ENCODE measurements at regions not wholly inside any gene's neighbourhood (a gene's known extent, or its start where the extent isn't known, plus 50 kb on each side); places are given as distances from the start of the nearest gene placed in this dataset.

DNA sequence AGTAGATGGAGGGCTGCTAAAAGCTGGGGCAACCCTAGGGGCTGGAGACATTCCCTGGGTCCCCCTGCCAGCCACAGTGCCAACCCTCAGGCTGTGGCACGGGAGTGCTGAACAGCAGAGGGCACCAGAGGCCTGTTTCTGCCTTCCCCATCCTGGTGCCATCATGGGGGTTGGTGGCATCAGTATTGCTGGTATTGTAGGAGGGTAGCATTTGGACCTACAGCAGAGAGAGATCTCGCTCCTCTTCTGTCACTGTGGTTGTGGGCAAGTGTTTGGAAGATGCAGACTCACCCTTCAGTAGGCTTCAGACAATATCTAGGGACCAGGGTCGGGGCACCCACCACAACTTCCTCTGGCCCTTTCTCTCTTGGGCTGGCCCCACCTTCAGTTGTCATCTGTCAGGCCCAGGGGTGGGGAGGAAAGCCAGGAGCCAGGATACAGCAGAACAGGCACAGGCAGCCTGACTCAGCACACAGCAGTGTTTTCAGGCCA, 123.5 kb downstream of the RPLP1 start:
- peak overlapping the region; percentile 54 for H3K9ac ChIP-seq (ENCODE audit: low read depth, low read length, poor library complexity, severe bottlenecking)
- peak overlapping the region; percentile 34 for H3K4me3 ChIP-seq (ENCODE audit: low read length, poor library complexity, severe bottlenecking)
- H3K4me1 ChIP-seq (ENCODE audit: insufficient read depth, low read length, poor library complexity, severe bottlenecking), result peaks cover 46% of the 10 kb centered on the region
- no peaks in the 10 kb centered on the region for H3K9me2 ChIP-seq (replicated peaks; ENCODE audit: low read depth, low read length)
- no peaks in the 10 kb centered on the region for H3K36me3 ChIP-seq (ENCODE audit: insufficient read depth, low read length)
- no peaks in the 10 kb centered on the region for H3K27me3 ChIP-seq (ENCODE audit: insufficient read depth, low read length, poor library complexity, severe bottlenecking)
- H3K9me3 ChIP-seq (ENCODE audit: insufficient read depth, low read depth, low read length), result no peaks in the 10 kb centered on the region
- H3K79me2 ChIP-seq (ENCODE audit: insufficient read depth, low read length), result no peaks in the 10 kb centered on the region
- TF ChIP-seq EZH2phosphoT487 (IDR thresholded peaks at IDR 0.05; ENCODE audit: borderline replicate concordance), result no peak
- TF ChIP-seq, protein P1, sequence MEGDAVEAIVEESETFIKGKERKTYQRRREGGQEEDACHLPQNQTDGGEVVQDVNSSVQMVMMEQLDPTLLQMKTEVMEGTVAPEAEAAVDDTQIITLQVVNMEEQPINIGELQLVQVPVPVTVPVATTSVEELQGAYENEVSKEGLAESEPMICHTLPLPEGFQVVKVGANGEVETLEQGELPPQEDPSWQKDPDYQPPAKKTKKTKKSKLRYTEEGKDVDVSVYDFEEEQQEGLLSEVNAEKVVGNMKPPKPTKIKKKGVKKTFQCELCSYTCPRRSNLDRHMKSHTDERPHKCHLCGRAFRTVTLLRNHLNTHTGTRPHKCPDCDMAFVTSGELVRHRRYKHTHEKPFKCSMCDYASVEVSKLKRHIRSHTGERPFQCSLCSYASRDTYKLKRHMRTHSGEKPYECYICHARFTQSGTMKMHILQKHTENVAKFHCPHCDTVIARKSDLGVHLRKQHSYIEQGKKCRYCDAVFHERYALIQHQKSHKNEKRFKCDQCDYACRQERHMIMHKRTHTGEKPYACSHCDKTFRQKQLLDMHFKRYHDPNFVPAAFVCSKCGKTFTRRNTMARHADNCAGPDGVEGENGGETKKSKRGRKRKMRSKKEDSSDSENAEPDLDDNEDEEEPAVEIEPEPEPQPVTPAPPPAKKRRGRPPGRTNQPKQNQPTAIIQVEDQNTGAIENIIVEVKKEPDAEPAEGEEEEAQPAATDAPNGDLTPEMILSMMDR (conservative IDR thresholded peaks at IDR 0.05; ENCODE audit: low read length), result peak; percentile 97
- no peak overlapping the region for H2AFZ ChIP-seq (ENCODE audit: low read length)
- H4K20me1 ChIP-seq (ENCODE audit: insufficient read depth, low read length, poor library complexity, severe bottlenecking), result no peaks in the 10 kb centered on the region
- H3F3A ChIP-seq (ENCODE audit: low read depth), result no peaks in the 10 kb centered on the region
- peak overlapping the region; percentile 76 for H3K4me2 ChIP-seq (ENCODE audit: low read depth, low read length, poor library complexity, severe bottlenecking)

DNA sequence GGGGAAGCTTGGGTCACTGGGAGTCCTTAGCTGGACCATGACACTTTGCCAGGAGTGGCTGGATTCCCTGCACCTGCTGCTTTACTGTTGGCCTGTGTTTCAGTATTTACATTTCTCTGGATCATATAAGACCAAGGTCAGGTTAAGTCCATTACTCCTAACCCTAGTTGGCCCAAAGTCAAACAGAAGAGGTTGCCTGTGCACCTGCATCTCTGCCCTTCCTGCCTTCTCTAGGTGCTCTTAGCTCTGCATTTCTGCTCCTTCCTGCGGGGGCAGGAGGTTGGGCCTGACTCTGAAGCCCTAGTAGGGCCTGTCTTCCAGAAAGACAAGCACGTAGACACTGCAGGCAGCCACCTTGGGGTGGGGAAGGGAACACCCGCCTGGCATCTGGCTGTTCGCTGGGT, 124.3 kb downstream of the RPLP1 start:
- H3K27me3 ChIP-seq (ENCODE audit: insufficient read depth, low read length, poor library complexity, severe bottlenecking), result no peaks in the 10 kb centered on the region
- peak overlapping the region; percentile 54 for H3K9ac ChIP-seq (ENCODE audit: low read depth, low read length, poor library complexity, severe bottlenecking)
- TF ChIP-seq EZH2phosphoT487 (IDR thresholded peaks at IDR 0.05; ENCODE audit: borderline replicate concordance), result no peak
- TF ChIP-seq, protein P1 (conservative IDR thresholded peaks at IDR 0.05; ENCODE audit: low read length), result peak; percentile 39
- no peaks in the 10 kb centered on the region for H3K79me2 ChIP-seq (ENCODE audit: insufficient read depth, low read length)
- no peaks in the 10 kb centered on the region for H3K9me3 ChIP-seq (ENCODE audit: insufficient read depth, low read depth, low read length)
- no peaks in the 10 kb centered on the region for H3K36me3 ChIP-seq (ENCODE audit: insufficient read depth, low read length)
- no peaks in the 10 kb centered on the region for H3K9me2 ChIP-seq (replicated peaks; ENCODE audit: low read depth, low read length)
- no peak overlapping the region for H2AFZ ChIP-seq (ENCODE audit: low read length)
- H3K4me2 ChIP-seq (ENCODE audit: low read depth, low read length, poor library complexity, severe bottlenecking), result peak overlapping the region; percentile 76
- H4K20me1 ChIP-seq (ENCODE audit: insufficient read depth, low read length, poor library complexity, severe bottlenecking), result no peaks in the 10 kb centered on the region
- no peaks in the 10 kb centered on the region for H3F3A ChIP-seq (ENCODE audit: low read depth)
- peak overlapping the region; percentile 34 for H3K4me3 ChIP-seq (ENCODE audit: low read length, poor library complexity, severe bottlenecking)
- H3K4me1 ChIP-seq (ENCODE audit: insufficient read depth, low read length, poor library complexity, severe bottlenecking), result peaks cover 46% of the 10 kb centered on the region

DNA sequence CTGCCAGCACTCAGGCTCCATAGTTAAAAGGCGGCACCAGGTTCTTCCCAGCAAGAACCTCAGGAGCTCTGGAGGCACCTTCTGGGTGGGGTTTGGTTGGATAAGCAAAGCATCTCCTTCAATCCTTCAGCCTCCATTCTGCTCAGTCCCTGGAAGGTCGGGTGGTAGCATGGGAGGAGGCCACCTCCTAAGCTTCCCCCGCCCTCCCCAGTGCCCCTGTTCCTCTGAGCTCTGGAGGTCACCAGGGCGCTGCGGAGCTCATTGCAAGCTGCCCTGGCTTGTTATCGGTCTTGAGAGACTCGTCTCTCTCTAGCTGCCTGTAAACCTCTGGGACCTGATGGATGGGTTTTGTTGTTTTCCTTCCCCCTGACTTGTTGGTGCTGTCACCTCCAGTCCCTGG, 124.8 kb downstream of the RPLP1 start:
- no peak overlapping the region for H3K9ac ChIP-seq (ENCODE audit: low read depth, low read length, poor library complexity, severe bottlenecking)
- H3K9me2 ChIP-seq (replicated peaks; ENCODE audit: low read depth, low read length), result no peaks in the 10 kb centered on the region
- H3F3A ChIP-seq (ENCODE audit: low read depth), result no peaks in the 10 kb centered on the region
- no peaks in the 10 kb centered on the region for H3K79me2 ChIP-seq (ENCODE audit: insufficient read depth, low read length)
- no peaks in the 10 kb centered on the region for H3K9me3 ChIP-seq (ENCODE audit: insufficient read depth, low read depth, low read length)
- no peak overlapping the region for H3K4me3 ChIP-seq (ENCODE audit: low read length, poor library complexity, severe bottlenecking)
- no peaks in the 10 kb centered on the region for H3K27me3 ChIP-seq (ENCODE audit: insufficient read depth, low read length, poor library complexity, severe bottlenecking)
- no peaks in the 10 kb centered on the region for H3K36me3 ChIP-seq (ENCODE audit: insufficient read depth, low read length)
- peaks cover 46% of the 10 kb centered on the region for H3K4me1 ChIP-seq (ENCODE audit: insufficient read depth, low read length, poor library complexity, severe bottlenecking)
- H4K20me1 ChIP-seq (ENCODE audit: insufficient read depth, low read length, poor library complexity, severe bottlenecking), result no peaks in the 10 kb centered on the region
- H3K4me2 ChIP-seq (ENCODE audit: low read depth, low read length, poor library complexity, severe bottlenecking), result peak overlapping the region; percentile 76
- H2AFZ ChIP-seq (ENCODE audit: low read length), result no peak overlapping the region
- TF ChIP-seq, protein P1 (conservative IDR thresholded peaks at IDR 0.05; ENCODE audit: low read length), result no peak
- no peak for TF ChIP-seq EZH2phosphoT487 (IDR thresholded peaks at IDR 0.05; ENCODE audit: borderline replicate concordance)

All from Loucy (cell line).